RWPE2 (cell line): ENCODE measurements at regions not wholly inside any gene's neighbourhood (a gene's known extent, or its start where the extent isn't known, plus 50 kb on each side); places are given as distances from the start of the nearest gene placed in this dataset.

ENCODE experiments used
- ATAC-seq: fragments of 200-7000 bp; cut with Tn5 transposase; 3 replicates; pipeline ENCODE4 v1.9.1; 2021; ENCODE audit warnings: low read depth
- DNase-seq: peaks from one replicate; pipeline ENCODE4 v3.0.0-alpha.2; 2020; ENCODE audit warnings: low spot score
- H3K27ac ChIP-seq: fragments of 450-650 bp; 2 replicates; pipeline ENCODE4 v1.5.1; 2017; ENCODE audit warnings: mild to moderate bottlenecking; ENCODE audit not compliant: poor library complexity, severe bottlenecking
- H3K27me3 ChIP-seq: fragments of 250-450 bp; sonication (Bioruptor Pico); 2 replicates; pipeline ENCODE4 v1.5.1; 2021; ENCODE audit warnings: mild to moderate bottlenecking, moderate library complexity; ENCODE audit not compliant: insufficient read depth, poor library complexity, severe bottlenecking
- H3K36me3 ChIP-seq: fragments of 250-450 bp; sonication (Bioruptor Pico); 2 replicates; pipeline ENCODE4 v1.5.1; 2020; ENCODE audit warnings: low read depth, mild to moderate bottlenecking, moderate library complexity
- H3K4me1 ChIP-seq: fragments of 250-450 bp; sonication (Bioruptor Pico); 2 replicates; pipeline ENCODE4 v1.5.1; 2021; ENCODE audit warnings: mild to moderate bottlenecking, moderate library complexity; ENCODE audit not compliant: insufficient read depth, poor library complexity, severe bottlenecking
- H3K4me3 ChIP-seq: fragments of 250-450 bp; sonication (Bioruptor Pico); 2 replicates; pipeline ENCODE4 v1.5.1; 2021; ENCODE audit warnings: mild to moderate bottlenecking, moderate library complexity; ENCODE audit not compliant: severe bottlenecking
- H3K9me3 ChIP-seq: fragments of 250-450 bp; sonication (Bioruptor Pico); 2 replicates; pipeline ENCODE4 v1.5.1; 2021; ENCODE audit warnings: mild to moderate bottlenecking, moderate library complexity; ENCODE audit not compliant: severe bottlenecking
- TF ChIP-seq, protein P1 (sequence below): fragments of 450-650 bp; IDR thresholded peaks from one replicate; pipeline ENCODE4 v1.5.1; 2017; ENCODE audit warnings: mild to moderate bottlenecking, moderate library complexity; ENCODE audit not compliant: poor library complexity, severe bottlenecking

DNA sequence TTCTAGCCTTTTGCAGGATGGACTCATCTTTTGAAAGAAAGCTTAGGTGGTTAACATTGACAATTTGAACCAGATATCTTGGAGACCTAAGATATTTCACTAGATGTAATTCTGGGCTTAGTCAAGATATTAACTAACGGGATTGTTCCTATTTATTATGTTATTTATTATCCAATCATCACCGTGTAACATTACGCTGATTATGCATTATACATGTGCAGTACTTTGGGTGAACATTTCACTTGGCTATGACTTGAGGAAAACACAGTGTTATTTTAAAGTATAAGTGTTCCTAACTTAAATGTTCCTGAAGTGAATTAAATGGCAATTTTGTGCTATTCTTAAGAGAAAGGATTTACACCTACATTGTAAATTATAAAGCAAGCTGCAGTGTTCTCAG lies 574.5 kb upstream of the KCNMB2 start:
- Histone ChIP-seq H3K27ac (no peak overlapping the region), H3K27me3 (no peaks in the 10 kb centered on the region), H3K4me3 (no peak overlapping the region), H3K36me3 (no peaks in the 10 kb centered on the region), H3K9me3 (no peaks in the 10 kb centered on the region), H3K4me1 (no peaks in the 10 kb centered on the region)
- no peak for ATAC-seq
- DNase-seq: no peak
- TF ChIP-seq, protein P1, sequence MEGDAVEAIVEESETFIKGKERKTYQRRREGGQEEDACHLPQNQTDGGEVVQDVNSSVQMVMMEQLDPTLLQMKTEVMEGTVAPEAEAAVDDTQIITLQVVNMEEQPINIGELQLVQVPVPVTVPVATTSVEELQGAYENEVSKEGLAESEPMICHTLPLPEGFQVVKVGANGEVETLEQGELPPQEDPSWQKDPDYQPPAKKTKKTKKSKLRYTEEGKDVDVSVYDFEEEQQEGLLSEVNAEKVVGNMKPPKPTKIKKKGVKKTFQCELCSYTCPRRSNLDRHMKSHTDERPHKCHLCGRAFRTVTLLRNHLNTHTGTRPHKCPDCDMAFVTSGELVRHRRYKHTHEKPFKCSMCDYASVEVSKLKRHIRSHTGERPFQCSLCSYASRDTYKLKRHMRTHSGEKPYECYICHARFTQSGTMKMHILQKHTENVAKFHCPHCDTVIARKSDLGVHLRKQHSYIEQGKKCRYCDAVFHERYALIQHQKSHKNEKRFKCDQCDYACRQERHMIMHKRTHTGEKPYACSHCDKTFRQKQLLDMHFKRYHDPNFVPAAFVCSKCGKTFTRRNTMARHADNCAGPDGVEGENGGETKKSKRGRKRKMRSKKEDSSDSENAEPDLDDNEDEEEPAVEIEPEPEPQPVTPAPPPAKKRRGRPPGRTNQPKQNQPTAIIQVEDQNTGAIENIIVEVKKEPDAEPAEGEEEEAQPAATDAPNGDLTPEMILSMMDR: no peak

DNA sequence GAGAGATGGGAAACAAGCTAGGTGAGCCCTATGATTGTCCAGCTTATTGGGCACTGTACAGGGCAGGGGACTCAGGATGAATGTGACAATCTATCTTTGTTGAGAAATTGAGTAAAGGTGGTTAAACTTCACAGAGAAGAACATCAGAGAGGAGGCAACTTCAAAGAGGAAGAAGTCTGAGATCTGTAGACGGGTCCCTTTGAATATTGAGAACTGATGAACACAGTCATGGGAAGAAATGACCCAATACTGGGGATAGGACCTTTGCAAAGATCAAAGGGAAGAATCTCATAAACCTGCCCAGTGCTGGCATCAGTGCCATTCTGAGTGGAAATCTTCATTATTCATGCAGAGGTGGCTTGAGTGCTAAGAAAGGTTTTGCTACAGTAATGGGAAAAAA lies 569.7 kb upstream of the KCNMB2 start:
- TF ChIP-seq, protein P1: no peak
- no peaks in the 10 kb centered on the region for H3K4me1 ChIP-seq
- H3K36me3 ChIP-seq: no peaks in the 10 kb centered on the region
- no peaks in the 10 kb centered on the region for H3K9me3 ChIP-seq
- H3K4me3 ChIP-seq: no peak overlapping the region
- ATAC-seq (no peak), DNase-seq (no peak)
- no peak overlapping the region for H3K27ac ChIP-seq
- H3K27me3 ChIP-seq: no peaks in the 10 kb centered on the region

DNA sequence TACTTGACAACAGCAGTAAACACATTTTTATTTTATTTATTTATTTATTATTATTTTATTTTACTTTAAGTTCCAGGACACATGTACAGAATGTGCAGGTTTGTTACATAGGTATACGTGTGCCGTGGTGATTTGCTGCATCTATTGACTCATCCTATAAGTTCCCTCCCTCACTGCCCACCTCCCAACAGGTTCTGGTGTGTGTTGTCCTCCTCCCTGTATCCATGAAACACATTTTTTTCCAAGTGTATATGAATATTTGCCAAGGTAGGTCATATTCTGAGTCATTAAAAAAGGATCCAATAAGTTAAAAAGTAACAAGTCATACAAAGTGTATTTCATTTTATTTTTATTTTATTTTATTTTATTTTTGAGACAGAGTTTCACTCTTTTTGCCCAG lies 567.3 kb upstream of the KCNMB2 start:
- H3K9me3 ChIP-seq: no peaks in the 10 kb centered on the region
- peak; percentile 75; the same call in 2 of the 3 replicates for ATAC-seq
- DNase-seq: no peak

GRCh38 chr3:177973241-177973840 lies 562.9 kb upstream of the KCNMB2 start:
- ATAC-seq (peak; percentile 82), DNase-seq (no peak)
- no peaks in the 10 kb centered on the region for H3K9me3 ChIP-seq
- peaks cover 20% of the 10 kb centered on the region for H3K4me1 ChIP-seq
- TF ChIP-seq, protein P1: no peak
- H3K27ac ChIP-seq: no peak overlapping the region
- H3K36me3 ChIP-seq: no peaks in the 10 kb centered on the region
- H3K27me3 ChIP-seq: no peaks in the 10 kb centered on the region
- H3K4me3 ChIP-seq: no peak overlapping the region

More for the DNA sequence above, 567.3 kb upstream of the KCNMB2 start:
- no peaks in the 10 kb centered on the region for H3K36me3 ChIP-seq
- TF ChIP-seq, protein P1: no peak
- H3K27ac ChIP-seq: no peak overlapping the region
- H3K4me1 ChIP-seq: peaks cover 7% of the 10 kb centered on the region
- H3K4me3 ChIP-seq: no peak overlapping the region
- H3K27me3 ChIP-seq: no peaks in the 10 kb centered on the region

DNA sequence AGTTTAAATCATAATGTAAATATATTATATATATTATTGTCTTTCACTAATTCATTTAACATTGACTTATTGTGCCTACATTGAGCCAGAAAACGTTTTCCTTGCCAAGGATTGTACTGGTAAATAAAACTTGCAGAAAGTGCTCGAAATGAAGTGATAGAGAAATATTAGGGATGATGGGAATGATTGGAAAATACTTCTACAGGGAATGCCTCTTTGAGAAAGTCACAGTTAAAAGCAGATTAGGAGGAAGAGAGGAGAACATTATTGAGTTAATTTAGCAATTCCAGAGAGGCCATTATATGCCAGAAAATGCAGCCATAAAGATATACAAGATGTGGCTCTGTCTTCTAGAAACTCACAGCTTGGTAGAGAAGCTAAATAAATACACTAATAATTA lies 560.0 kb upstream of the KCNMB2 start:
- Histone ChIP-seq H3K4me1 (peaks cover 21% of the 10 kb centered on the region), H3K27ac (no peak overlapping the region), H3K4me3 (no peak overlapping the region), H3K9me3 (no peaks in the 10 kb centered on the region), H3K27me3 (no peaks in the 10 kb centered on the region), H3K36me3 (no peaks in the 10 kb centered on the region)
- DNase-seq (no peak), ATAC-seq (no peak)
- TF ChIP-seq, protein P1: no peak
